Kidney epithelial cell (primary cell): ENCODE measurements at regions not wholly inside any gene's neighbourhood (a gene's known extent, or its start where the extent isn't known, plus 50 kb on each side); places are given as distances from the start of the nearest gene placed in this dataset.

Experiments
- DNase-seq: peaks from one replicate; pipeline ENCODE4 v3.0.0-alpha.2; 2010; ENCODE audit warnings: low read depth
- H3K27me3 ChIP-seq: 2 replicates; pipeline ENCODE4 v1.6.0; 2011; ENCODE audit warnings: low read length; ENCODE audit not compliant: control insufficient read depth, insufficient read depth
- H3K36me3 ChIP-seq: 2 replicates; pipeline ENCODE4 v1.5.1; 2011; ENCODE audit warnings: low read length; ENCODE audit not compliant: control insufficient read depth, insufficient read depth
- H3K4me3 ChIP-seq: 2 replicates; pipeline ENCODE4 v1.5.1; 2011; ENCODE audit warnings: low read depth, mild to moderate bottlenecking, control low read depth, low read length
- CTCF ChIP-seq: IDR thresholded peaks from 2 replicates; pipeline ENCODE4 v1.5.1; 2011; ENCODE audit warnings: mild to moderate bottlenecking, moderate library complexity, low read length, control low read depth, inconsistent platforms; ENCODE audit not compliant: insufficient read depth, poor library complexity, severe bottlenecking

- no peak for TF ChIP-seq CTCF
- DNase-seq: no peak
- Histone ChIP-seq H3K36me3 (no peaks in the 10 kb centered on the region), H3K27me3 (no peaks in the 10 kb centered on the region), H3K4me3 (no peak overlapping the region)
Observed at GRCh38 chr1:5345556-5345955, 646.7 kb downstream of the NPHP4 start.

- DNase-seq: no peak
Observed at GRCh38 chr1:5343256-5344020, 648.8 kb downstream of the NPHP4 start.

DNA sequence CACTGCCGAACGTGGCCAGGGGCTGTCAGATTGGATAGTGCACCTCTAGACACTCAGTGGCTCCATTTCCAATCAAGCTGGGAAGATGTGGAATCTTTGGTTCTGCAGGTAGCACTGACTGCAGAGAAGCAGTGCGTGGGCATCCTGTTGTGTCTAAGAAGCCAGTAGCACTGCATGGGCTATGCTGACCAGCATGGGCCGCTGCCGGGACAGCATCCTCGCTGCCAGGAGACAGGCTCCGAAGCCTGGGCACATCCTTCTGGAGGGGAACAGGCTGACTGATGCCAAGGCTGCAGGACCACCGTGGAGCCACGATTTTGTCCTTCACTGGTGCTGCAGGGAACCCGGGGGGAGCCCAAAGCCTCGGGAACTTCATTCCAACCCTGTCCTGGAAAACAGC is 649.4 kb downstream of the NPHP4 start:
- Histone ChIP-seq H3K36me3 (no peaks in the 10 kb centered on the region), H3K27me3 (no peaks in the 10 kb centered on the region), H3K4me3 (no peak overlapping the region)
- TF ChIP-seq CTCF: no peak
- DNase-seq: no peak

More at GRCh38 chr1:5343256-5344020, 648.8 kb downstream of the NPHP4 start:
- Histone ChIP-seq H3K36me3 (no peaks in the 10 kb centered on the region), H3K4me3 (no peak overlapping the region), H3K27me3 (no peaks in the 10 kb centered on the region)
- no peak for TF ChIP-seq CTCF

DNA sequence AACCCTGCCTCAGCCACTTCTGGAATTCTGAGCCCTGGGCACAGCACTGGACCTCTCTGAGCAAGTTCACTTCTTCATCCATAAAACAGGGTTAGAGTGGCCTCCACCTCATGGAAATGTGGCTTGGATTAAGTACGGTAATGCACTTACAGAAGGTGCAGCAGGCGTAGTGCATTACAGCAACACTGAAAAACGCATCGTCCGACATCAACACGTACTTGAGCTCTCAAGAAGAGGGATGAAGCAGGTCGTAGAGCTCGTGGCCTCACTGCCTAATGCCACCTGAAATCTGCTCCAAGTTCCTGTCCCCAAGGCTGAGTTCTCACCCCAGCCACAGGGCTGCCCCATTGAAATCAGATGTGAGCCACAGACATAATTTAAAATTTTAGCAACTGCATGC is 650.1 kb downstream of the NPHP4 start:
- no peak for DNase-seq
- TF ChIP-seq CTCF: no peak
- no peaks in the 10 kb centered on the region for H3K27me3 ChIP-seq
- no peak overlapping the region for H3K4me3 ChIP-seq
- H3K36me3 ChIP-seq: no peaks in the 10 kb centered on the region

GRCh38 chr1:5341471-5341870 is 650.8 kb downstream of the NPHP4 start:
- TF ChIP-seq CTCF: no peak
- Histone ChIP-seq H3K27me3 (no peaks in the 10 kb centered on the region), H3K36me3 (no peaks in the 10 kb centered on the region), H3K4me3 (no peak overlapping the region)
- DNase-seq: no peak
